NCI-H2196 (cell line): ENCODE measurements at regions not wholly inside any gene's neighbourhood (a gene's known extent, or its start where the extent isn't known, plus 50 kb on each side); places are given as distances from the start of the nearest gene placed in this dataset.

Experiments used
- DNase-seq: peaks from one replicate; lab custom pipeline; 2025; ENCODE audit not compliant: unreplicated experiment; lab: John Stamatoyannopoulos, UW

- DNase-seq, result peak; percentile 39
Measured at GRCh38 chr5:66306105-66306843, 162.2 kb downstream of the SREK1 start.

GRCh38 chr5:66306844-66307315 lies 162.8 kb downstream of the SREK1 start:
- DNase-seq, result no peak

DNA sequence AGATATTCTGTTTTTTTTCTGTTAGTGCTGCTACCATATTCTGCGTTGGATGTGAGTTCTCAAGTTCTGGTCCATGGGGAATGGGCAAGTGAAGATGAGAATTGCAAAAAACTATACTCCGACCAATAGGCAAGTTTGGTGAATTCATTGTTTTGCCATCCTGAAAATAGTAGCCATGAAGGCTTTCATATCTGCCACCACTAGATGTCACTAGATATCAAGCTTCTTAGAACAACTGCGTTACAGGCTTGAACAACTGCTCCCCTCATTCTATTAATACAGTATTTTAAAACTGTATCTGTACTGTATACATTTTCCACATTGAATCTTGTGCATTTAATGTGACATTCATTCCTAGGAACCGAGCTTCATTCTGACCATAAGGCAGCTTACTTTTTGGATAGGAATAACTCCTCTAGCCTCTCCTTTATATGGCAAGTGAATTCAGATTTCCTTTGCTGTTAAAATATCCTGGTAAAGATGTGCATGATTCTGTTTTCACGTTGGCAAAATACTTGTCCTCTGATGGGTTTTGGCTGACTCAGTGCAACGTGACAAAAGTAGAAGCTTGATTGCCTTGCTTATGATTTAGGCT lies 163.6 kb downstream of the SREK1 start:
- peak; percentile 46 for DNase-seq

- no peak for DNase-seq
Measured at GRCh38 chr5:66312266-66312665, 168.2 kb downstream of the SREK1 start.

DNA sequence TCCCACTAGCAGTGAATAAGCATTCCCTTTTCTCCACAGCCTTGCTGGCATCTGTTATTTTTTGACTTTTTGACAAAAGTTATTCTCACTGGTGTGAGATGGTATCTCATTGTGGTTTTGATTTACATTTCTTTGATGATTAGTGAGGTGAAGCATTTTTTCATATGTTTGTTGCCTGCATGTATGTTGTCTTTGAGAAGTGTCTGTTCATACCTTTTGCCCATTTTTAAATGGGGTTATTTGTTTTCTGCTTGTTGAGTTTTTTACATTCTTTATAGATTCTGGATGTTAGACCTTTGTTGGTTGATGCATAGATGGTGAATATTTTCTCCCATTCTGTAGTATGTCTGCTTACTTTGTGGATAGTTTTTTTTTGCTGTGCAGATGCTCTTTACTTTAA lies 171.7 kb downstream of the SREK1 start:
- DNase-seq, result no peak

DNA sequence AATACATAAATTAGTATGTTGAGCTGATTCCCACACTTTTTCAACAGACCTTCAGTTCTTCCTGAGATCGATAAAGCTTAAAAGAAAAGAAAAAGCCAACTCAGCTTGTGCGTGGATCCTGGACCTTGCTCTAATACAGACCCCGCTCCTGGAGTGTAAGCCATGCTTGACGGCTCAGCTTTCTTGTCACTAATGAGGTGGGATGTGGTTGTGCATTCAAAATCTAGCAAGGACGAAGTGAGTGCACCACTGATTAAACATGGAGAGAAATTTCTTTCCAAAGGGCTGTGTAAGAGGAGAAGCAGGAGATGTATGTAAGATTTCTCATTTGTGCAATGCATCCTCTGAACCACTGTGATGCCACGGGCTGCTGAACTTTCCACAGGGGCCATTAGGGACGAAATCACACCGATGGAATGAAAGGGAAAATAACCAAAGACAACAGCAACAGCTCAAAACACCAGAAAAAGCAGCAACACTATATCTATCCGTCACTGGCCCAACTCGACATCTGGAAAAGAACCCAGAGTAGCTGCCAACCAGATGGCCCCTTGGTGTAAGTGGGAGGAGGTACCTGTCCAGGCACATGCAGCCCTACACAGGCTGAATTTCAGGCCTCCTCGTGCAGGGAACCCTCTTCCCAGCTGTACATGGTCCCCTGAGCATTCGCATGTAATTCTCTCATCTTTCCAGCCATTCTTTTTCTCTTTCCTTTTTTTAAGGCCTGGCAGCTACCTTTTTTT lies 178.9 kb downstream of the SREK1 start:
- DNase-seq, result no peak

DNA sequence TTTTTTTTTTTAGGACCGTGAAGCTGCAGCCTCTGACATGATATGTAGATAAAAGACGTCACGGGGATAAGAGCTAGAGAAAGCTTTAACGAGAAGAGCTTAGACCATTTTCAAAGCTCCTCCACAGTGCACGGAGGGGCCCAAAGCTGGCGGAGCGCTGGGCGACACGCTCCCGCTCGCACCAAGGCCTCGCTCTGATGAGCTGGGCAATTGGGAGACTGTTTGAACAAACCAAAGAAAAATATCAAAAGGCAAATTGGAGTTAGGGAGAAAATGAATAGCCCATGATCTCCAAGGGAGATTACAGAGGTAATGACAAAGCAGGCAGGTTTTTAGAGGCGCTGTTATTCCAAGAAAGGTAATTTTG lies 179.4 kb downstream of the SREK1 start:
- DNase-seq, result no peak

- no peak for DNase-seq
Measured at GRCh38 chr5:66324357-66324756, 180.3 kb downstream of the SREK1 start.

DNA sequence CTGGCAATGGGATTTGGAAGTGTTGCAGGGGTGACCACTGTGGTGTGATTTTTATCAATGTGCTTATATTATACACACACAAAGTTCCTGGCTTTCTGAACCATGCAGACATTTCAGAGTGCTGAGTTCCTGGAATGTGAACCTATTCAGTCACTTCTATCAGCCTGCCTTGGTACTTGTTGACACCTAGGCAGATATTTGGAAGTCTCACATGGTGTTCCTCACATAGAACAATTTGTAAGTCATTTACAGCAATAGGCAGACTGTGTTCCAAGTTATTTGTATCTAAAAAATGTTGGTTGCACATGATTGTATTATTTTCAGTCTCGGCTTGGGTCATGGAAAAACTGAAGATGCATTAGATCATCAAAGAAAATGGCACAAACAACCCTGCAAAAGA lies 182.2 kb downstream of the SREK1 start:
- DNase-seq, result no peak

DNA sequence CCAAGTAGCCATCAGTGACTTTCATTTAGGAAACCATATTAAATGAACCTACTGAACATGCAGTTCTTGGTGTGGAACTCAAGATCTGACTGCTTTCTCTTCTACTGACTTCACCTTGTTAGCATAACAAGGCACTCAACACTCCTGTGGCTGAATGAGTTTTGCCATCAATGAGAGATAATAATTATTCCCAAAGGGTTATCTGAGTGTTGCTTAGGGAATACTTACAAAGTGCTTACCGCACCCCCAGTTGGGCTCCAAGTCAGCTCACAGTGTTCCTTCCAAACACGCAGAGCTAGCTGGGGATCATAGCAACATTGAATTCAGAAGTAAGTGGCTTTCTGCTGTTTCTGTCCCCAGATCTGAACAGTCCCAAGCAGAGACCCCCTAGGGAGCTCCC lies 182.9 kb downstream of the SREK1 start:
- DNase-seq, result no peak

DNA sequence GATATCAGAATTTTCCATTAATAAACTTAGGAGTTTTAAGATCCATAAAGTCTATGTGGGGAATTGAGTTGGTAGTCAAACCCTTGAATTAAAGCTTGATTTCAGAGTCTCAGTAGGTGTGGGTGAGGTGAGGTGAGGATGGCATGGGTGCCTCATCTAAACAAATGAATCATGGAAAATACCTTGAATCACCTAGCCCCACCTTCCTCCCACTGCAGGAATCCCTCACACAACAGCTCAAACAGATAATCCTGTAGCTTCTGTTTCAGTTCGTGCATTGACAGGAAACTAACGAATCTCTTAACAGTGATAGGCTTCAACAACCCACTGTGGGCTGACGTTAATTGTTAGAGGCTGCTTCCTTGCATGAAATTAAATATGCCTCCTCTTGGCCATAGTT lies 185.0 kb downstream of the SREK1 start:
- DNase-seq, result no peak

DNA sequence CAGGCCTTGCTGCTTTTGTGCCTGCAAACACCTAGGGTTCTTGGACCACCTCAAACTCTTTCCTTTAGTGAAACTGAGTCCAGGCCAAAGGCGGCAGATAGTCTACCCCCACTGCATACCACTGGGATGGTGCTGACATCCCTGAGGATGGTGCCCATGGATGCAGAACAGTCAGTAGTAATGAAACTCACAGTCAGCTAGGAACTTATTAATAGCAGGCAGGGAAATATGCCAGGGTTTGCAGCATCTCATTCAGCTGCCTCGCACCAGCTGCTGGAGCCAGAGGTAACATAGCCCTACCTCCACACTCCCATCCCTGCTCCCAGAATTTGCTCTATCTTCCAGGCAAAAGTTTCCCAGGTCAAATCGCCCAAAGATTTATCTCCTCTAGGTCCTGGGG lies 189.1 kb downstream of the SREK1 start:
- DNase-seq, result no peak

- no peak for DNase-seq
Measured at GRCh38 chr5:66337626-66338226, 193.6 kb downstream of the SREK1 start.

DNA sequence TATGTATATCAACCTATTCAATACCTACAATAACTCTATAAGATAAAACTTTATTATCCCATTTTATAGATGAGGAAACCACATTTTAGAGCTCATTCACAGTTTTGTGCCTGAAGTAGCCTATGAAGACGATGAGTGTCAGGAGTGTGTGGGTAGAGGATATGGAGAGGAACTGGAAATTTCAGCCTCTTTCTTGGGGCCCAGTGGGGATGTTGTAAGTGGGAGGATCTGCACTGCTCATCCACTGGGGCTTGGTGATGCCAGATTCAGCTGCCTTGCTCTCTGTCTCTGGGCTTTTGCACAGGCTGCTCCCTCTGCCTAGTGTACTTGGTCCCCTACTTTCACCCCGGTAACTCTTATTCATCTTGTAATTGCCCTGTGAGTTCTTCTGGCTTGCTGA lies 194.7 kb downstream of the SREK1 start:
- DNase-seq, result no peak

- DNase-seq, result no peak
Measured at GRCh38 chr5:66339896-66340295, 195.8 kb downstream of the SREK1 start.

DNA sequence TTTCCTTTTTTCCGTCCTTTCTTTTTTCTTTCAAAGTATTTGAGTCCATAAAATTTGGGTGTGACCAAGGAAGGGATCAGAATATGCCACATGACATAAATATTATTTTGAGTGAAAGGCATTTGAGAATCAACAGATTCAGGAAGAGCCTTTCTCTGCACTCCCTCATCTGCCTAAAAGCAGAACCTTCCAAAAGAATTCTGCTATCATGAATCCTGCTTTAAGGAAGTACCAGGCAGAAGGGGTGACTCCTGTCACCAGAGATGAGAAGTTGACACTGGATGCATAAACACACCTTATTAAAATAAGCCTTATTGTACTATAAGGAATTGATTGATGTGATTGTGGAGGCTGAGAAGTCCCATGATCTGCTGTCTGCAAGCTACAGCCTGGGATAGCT lies 196.7 kb downstream of the SREK1 start:
- no peak for DNase-seq

GRCh38 chr5:66342341-66342880 lies 198.3 kb downstream of the SREK1 start:
- DNase-seq, result no peak

DNA sequence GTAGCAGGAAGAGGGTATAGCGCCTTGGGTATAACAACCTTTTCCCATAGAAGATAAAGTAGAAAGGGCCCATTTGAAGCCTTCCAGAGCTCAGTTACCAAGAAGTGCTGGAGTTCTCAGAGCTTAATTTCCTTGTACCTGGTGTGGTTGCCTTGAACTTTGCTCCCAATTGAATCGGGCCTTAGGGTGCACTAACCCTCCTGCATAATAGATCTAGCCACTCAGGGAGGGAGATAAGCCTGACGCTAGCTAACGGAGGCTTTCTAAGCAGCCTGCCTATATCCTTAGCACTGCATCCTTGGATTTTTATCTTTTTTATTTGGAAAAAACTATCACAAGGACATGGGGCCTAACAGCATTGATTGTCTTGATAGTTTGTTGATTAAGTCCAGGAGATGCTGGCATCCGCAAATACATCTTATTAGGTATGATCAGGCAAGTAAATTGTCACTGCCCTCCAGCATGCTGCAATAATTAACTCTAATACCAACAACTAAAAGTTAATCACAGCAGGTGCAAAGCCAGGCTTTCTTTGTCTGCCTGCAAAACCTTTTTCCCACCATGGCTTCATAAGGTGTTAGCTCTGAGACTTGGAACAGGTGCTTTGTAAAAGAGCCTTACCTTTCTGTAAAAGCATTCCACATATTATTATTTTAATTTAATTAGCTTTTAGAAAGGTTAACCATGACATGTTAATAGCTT lies 199.4 kb downstream of the SREK1 start:
- DNase-seq, result no peak

DNA sequence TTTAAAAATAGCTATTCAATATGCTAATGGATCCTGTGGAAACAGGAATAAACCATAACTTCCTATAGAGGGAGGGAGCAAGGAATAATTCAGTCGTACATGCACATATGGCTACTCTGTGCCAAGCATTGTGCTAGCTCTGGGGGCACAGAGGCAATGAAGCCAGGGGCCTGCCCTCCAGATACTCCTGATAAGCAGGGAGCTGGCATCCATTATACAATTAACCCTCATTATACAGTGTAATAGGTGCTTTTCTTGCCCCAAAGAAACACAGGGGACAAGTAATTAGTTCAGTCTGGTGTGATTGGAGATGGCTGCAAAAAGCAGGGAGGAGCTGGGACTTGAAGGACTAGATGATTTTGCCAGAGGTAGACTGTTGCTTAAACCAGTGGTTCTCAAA lies 200.4 kb downstream of the SREK1 start:
- DNase-seq, result no peak

- DNase-seq, result no peak
Measured at GRCh38 chr5:66345281-66345680, 201.2 kb downstream of the SREK1 start.

- no peak for DNase-seq
Measured at GRCh38 chr5:66346869-66347268, 202.8 kb downstream of the SREK1 start.
